ENCODE measurements at regions not wholly inside any gene's neighbourhood (a gene's known extent, or its start where the extent isn't known, plus 50 kb on each side); places are given as distances from the start of the nearest gene placed in this dataset.
A peak's percentile ranks its signal among the peaks of the same experiment; 100 is the strongest.

DNA sequence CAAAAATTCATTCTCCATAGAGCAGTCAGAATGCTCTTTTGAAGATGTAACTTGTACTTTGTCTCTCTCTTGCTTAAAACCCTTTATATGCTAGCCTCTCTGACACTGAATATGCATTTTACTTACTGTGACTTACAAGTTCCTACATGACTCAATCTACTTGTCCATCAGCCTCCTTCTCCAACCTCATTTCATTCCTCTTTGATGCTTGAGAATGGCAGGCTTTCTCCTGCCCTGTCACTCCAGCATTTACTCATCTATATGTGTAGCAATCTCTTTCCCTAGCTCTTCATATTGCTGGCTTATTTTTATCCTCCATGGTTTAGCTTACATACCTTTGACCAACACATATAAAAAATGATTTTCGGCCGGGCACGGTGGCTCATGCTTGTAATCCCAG, 561.9 kb downstream of the CCER1 start:
- TF ChIP-seq EP300 (conservative IDR thresholded peaks at IDR 0.05; ENCODE audit: poor library complexity, severe bottlenecking) (peak; percentile 76), EZH2 (IDR thresholded peaks at IDR 0.05; ENCODE audit: borderline replicate concordance, insufficient read depth, low read length, poor library complexity, severe bottlenecking) (no peak), RAD21 (conservative IDR thresholded peaks at IDR 0.05) (no peak), POLR2AphosphoS5 (IDR thresholded peaks at IDR 0.05) (peak; percentile 16), SMC3 (conservative IDR thresholded peaks at IDR 0.05; ENCODE audit: poor library complexity) (no peak), MXI1 (conservative IDR thresholded peaks at IDR 0.05; ENCODE audit: poor library complexity, severe bottlenecking) (no peak), TAF1 (IDR thresholded peaks at IDR 0.05; ENCODE audit: low read depth) (no peak)
- TF ChIP-seq, protein P1, sequence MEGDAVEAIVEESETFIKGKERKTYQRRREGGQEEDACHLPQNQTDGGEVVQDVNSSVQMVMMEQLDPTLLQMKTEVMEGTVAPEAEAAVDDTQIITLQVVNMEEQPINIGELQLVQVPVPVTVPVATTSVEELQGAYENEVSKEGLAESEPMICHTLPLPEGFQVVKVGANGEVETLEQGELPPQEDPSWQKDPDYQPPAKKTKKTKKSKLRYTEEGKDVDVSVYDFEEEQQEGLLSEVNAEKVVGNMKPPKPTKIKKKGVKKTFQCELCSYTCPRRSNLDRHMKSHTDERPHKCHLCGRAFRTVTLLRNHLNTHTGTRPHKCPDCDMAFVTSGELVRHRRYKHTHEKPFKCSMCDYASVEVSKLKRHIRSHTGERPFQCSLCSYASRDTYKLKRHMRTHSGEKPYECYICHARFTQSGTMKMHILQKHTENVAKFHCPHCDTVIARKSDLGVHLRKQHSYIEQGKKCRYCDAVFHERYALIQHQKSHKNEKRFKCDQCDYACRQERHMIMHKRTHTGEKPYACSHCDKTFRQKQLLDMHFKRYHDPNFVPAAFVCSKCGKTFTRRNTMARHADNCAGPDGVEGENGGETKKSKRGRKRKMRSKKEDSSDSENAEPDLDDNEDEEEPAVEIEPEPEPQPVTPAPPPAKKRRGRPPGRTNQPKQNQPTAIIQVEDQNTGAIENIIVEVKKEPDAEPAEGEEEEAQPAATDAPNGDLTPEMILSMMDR (IDR thresholded peaks at IDR 0.05; ENCODE audit: poor library complexity, severe bottlenecking) = no peak
- TF ChIP-seq, protein P2, sequence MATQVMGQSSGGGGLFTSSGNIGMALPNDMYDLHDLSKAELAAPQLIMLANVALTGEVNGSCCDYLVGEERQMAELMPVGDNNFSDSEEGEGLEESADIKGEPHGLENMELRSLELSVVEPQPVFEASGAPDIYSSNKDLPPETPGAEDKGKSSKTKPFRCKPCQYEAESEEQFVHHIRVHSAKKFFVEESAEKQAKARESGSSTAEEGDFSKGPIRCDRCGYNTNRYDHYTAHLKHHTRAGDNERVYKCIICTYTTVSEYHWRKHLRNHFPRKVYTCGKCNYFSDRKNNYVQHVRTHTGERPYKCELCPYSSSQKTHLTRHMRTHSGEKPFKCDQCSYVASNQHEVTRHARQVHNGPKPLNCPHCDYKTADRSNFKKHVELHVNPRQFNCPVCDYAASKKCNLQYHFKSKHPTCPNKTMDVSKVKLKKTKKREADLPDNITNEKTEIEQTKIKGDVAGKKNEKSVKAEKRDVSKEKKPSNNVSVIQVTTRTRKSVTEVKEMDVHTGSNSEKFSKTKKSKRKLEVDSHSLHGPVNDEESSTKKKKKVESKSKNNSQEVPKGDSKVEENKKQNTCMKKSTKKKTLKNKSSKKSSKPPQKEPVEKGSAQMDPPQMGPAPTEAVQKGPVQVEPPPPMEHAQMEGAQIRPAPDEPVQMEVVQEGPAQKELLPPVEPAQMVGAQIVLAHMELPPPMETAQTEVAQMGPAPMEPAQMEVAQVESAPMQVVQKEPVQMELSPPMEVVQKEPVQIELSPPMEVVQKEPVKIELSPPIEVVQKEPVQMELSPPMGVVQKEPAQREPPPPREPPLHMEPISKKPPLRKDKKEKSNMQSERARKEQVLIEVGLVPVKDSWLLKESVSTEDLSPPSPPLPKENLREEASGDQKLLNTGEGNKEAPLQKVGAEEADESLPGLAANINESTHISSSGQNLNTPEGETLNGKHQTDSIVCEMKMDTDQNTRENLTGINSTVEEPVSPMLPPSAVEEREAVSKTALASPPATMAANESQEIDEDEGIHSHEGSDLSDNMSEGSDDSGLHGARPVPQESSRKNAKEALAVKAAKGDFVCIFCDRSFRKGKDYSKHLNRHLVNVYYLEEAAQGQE (IDR thresholded peaks at IDR 0.05; ENCODE audit: borderline replicate concordance) = peak; percentile 35

Measured in neural cell (in vitro differentiated cells).